Osteoblast (primary cell): ENCODE measurements at regions not wholly inside any gene's neighbourhood (a gene's known extent, or its start where the extent isn't known, plus 50 kb on each side); places are given as distances from the start of the nearest gene placed in this dataset.

Experiments
- DNase-seq: peaks from one replicate; pipeline ENCODE4 v3.0.0; 2011; ENCODE audit warnings: low spot score, mixed read lengths; ENCODE audit not compliant: insufficient read length; ENCODE audit errors: missing footprints
- H2AFZ ChIP-seq: 2 replicates; pipeline ENCODE4 v1.6.0; 2011; ENCODE audit warnings: mild to moderate bottlenecking, low read length
- H3K27ac ChIP-seq: 2 replicates; pipeline ENCODE4 v1.5.1; 2011; ENCODE audit warnings: mild to moderate bottlenecking, low read depth, low read length, moderate library complexity
- H3K27me3 ChIP-seq: 2 replicates; pipeline ENCODE4 v1.6.0; 2012; ENCODE audit warnings: mild to moderate bottlenecking, control low read depth, inconsistent platforms, low read length, moderate library complexity; ENCODE audit not compliant: insufficient read depth
- H3K36me3 ChIP-seq: 2 replicates; pipeline ENCODE4 v1.5.1; 2011; ENCODE audit warnings: mild to moderate bottlenecking, low read length, control low read depth, moderate library complexity; ENCODE audit not compliant: insufficient read depth
- H3K4me1 ChIP-seq: 2 replicates; pipeline ENCODE4 v1.5.1; 2011; ENCODE audit warnings: mild to moderate bottlenecking, low read length, control low read depth, moderate library complexity; ENCODE audit not compliant: insufficient read depth
- H3K4me2 ChIP-seq: 2 replicates; pipeline ENCODE4 v1.6.0; 2011; ENCODE audit warnings: mild to moderate bottlenecking, low read length; ENCODE audit not compliant: insufficient read depth
- H3K4me3 ChIP-seq: fragments of 200-600 bp; sonication (generic); 3 replicates; pipeline ENCODE4 v1.5.1; 2012; ENCODE audit warnings: mild to moderate bottlenecking, low read length, inconsistent platforms; ENCODE audit not compliant: insufficient read depth
- H3K79me2 ChIP-seq: 2 replicates; pipeline ENCODE4 v1.6.0; 2012; ENCODE audit warnings: mild to moderate bottlenecking, low read length, control low read depth, inconsistent platforms; ENCODE audit not compliant: insufficient read depth
- H3K9me3 ChIP-seq: 2 replicates; pipeline ENCODE4 v1.5.1; 2011; ENCODE audit warnings: low read depth, low read length, control low read depth
- H4K20me1 ChIP-seq: 2 replicates; pipeline ENCODE4 v1.6.0; 2012; ENCODE audit warnings: mild to moderate bottlenecking, low read length, control low read depth; ENCODE audit not compliant: insufficient read depth
- CTCF ChIP-seq: IDR thresholded peaks from 2 replicates; pipeline ENCODE4 v1.5.1; 2011; ENCODE audit warnings: mild to moderate bottlenecking, low read depth, low read length, moderate library complexity; ENCODE audit errors: extremely low read depth

GRCh38 chr20:4069751-4070150, 54.4 kb upstream of the RNF24 start:
- Histone ChIP-seq H3K79me2 (no peaks in the 10 kb centered on the region), H3K36me3 (no peaks in the 10 kb centered on the region), H3K4me1 (peaks cover 56% of the 10 kb centered on the region), H3K27me3 (no peaks in the 10 kb centered on the region), H3K27ac (peak overlapping the region; percentile 56), H4K20me1 (no peaks in the 10 kb centered on the region), H3K4me2 (no peak overlapping the region), H3K4me3 (no peak overlapping the region), H3K9me3 (no peaks in the 10 kb centered on the region), H2AFZ (no peak overlapping the region)
- TF ChIP-seq CTCF = no peak
- DNase-seq = no peak

- Histone ChIP-seq H3K27me3 (no peaks in the 10 kb centered on the region), H3K79me2 (no peaks in the 10 kb centered on the region), H3K4me2 (no peak overlapping the region), H3K4me3 (no peak overlapping the region), H2AFZ (no peak overlapping the region), H3K27ac (peak overlapping the region; percentile 74), H3K9me3 (no peaks in the 10 kb centered on the region), H4K20me1 (no peaks in the 10 kb centered on the region), H3K4me1 (peaks cover 67% of the 10 kb centered on the region), H3K36me3 (no peaks in the 10 kb centered on the region)
- DNase-seq = no peak
- no peak for TF ChIP-seq CTCF
Measured at GRCh38 chr20:4068708-4069107, 53.4 kb upstream of the RNF24 start.

GRCh38 chr20:4067600-4068261, 52.4 kb upstream of the RNF24 start:
- no peaks in the 10 kb centered on the region for H4K20me1 ChIP-seq
- no peaks in the 10 kb centered on the region for H3K9me3 ChIP-seq
- no peaks in the 10 kb centered on the region for H3K36me3 ChIP-seq
- TF ChIP-seq CTCF = no peak
- no peaks in the 10 kb centered on the region for H3K27me3 ChIP-seq
- H3K27ac ChIP-seq = peak overlapping the region; percentile 74
- DNase-seq = peak; percentile 79
- peaks cover 70% of the 10 kb centered on the region for H3K4me1 ChIP-seq
- peak overlapping the region; percentile 9 for H3K4me2 ChIP-seq
- H2AFZ ChIP-seq = no peak overlapping the region
- no peak overlapping the region for H3K4me3 ChIP-seq
- H3K79me2 ChIP-seq = no peaks in the 10 kb centered on the region

- H3K4me1 ChIP-seq = peaks cover 70% of the 10 kb centered on the region
- no peaks in the 10 kb centered on the region for H3K27me3 ChIP-seq
- no peaks in the 10 kb centered on the region for H4K20me1 ChIP-seq
- H3K4me3 ChIP-seq = no peak overlapping the region
- H3K9me3 ChIP-seq = no peaks in the 10 kb centered on the region
- DNase-seq = no peak
- no peak overlapping the region for H2AFZ ChIP-seq
- no peaks in the 10 kb centered on the region for H3K36me3 ChIP-seq
- TF ChIP-seq CTCF = no peak
- no peak overlapping the region for H3K4me2 ChIP-seq
- peak overlapping the region; percentile 74 for H3K27ac ChIP-seq
- no peaks in the 10 kb centered on the region for H3K79me2 ChIP-seq
Measured at GRCh38 chr20:4066551-4066950, 51.2 kb upstream of the RNF24 start.
